ENCODE measurements at regions not wholly inside any gene's neighbourhood (a gene's known extent, or its start where the extent isn't known, plus 50 kb on each side); places are given as distances from the start of the nearest gene placed in this dataset.

DNA sequence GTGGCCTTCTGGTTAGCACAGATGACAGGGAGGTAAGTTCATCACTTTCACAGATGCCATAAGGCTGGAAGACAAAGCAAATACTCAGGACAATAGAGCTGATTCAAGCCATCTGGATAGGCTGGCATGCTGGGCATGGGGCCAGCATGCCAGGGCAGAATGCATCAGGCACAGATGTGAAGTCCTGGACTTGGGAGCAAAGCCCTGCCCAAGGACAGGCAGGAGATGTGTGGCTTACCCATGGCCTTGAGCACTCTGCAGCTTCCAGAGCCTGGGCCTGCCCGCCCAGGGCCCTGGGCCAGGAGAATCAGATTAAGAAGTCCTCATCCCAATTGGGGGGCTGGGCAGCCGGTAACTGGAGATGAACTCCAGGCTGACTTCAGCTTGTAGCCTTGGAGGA, 135.7 kb upstream of the ZC3H12A start:
- no peak overlapping the region for H3K27ac ChIP-seq
- TF ChIP-seq POLR2AphosphoS5 (IDR thresholded peaks at IDR 0.05; ENCODE audit: insufficient read depth in 1 of 2, low read depth in 1 of 2) = no peak
- TF ChIP-seq, protein P1, sequence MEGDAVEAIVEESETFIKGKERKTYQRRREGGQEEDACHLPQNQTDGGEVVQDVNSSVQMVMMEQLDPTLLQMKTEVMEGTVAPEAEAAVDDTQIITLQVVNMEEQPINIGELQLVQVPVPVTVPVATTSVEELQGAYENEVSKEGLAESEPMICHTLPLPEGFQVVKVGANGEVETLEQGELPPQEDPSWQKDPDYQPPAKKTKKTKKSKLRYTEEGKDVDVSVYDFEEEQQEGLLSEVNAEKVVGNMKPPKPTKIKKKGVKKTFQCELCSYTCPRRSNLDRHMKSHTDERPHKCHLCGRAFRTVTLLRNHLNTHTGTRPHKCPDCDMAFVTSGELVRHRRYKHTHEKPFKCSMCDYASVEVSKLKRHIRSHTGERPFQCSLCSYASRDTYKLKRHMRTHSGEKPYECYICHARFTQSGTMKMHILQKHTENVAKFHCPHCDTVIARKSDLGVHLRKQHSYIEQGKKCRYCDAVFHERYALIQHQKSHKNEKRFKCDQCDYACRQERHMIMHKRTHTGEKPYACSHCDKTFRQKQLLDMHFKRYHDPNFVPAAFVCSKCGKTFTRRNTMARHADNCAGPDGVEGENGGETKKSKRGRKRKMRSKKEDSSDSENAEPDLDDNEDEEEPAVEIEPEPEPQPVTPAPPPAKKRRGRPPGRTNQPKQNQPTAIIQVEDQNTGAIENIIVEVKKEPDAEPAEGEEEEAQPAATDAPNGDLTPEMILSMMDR (IDR thresholded peaks at IDR 0.05) = no peak
- no peak for TF ChIP-seq POLR2A (IDR thresholded peaks at IDR 0.05)
- no peak for DNase-seq (ENCODE audit: extremely low spot score in 2 of 2)
- no peaks in the 10 kb centered on the region for H3K36me3 ChIP-seq
- no peak overlapping the region for H3K4me3 ChIP-seq
- intact Hi-C loops (cut with DNase I) = no loop called here
- no peaks in the 10 kb centered on the region for H3K4me1 ChIP-seq
- H3K27me3 ChIP-seq = no peaks in the 10 kb centered on the region
- no peaks in the 10 kb centered on the region for H3K9me3 ChIP-seq

- TF ChIP-seq POLR2AphosphoS5 (IDR thresholded peaks at IDR 0.05; ENCODE audit: insufficient read depth in 1 of 2, low read depth in 1 of 2) = no peak
- DNase-seq (ENCODE audit: extremely low spot score in 2 of 2) = no peak
- H3K9me3 ChIP-seq = no peaks in the 10 kb centered on the region
- no peak overlapping the region for H3K27ac ChIP-seq
- no peaks in the 10 kb centered on the region for H3K4me1 ChIP-seq
- intact Hi-C loops (cut with DNase I) = no loop called here
- no peak overlapping the region for H3K4me3 ChIP-seq
- H3K36me3 ChIP-seq = no peaks in the 10 kb centered on the region
- H3K27me3 ChIP-seq = no peaks in the 10 kb centered on the region
Observed at GRCh38 chr1:37342736-37343135, 131.6 kb upstream of the ZC3H12A start.

- Histone ChIP-seq H3K36me3 (no peaks in the 10 kb centered on the region), H3K27me3 (no peaks in the 10 kb centered on the region), H3K9me3 (no peaks in the 10 kb centered on the region), H3K4me3 (no peak overlapping the region), H3K4me1 (no peaks in the 10 kb centered on the region), H3K27ac (no peak overlapping the region)
- TF ChIP-seq, protein P1 (IDR thresholded peaks at IDR 0.05) = no peak
- no peak for TF ChIP-seq POLR2AphosphoS5 (IDR thresholded peaks at IDR 0.05; ENCODE audit: insufficient read depth in 1 of 2, low read depth in 1 of 2)
- TF ChIP-seq POLR2A (IDR thresholded peaks at IDR 0.05) = no peak
- intact Hi-C loops (cut with DNase I) = no loop called here
- no peak for DNase-seq (ENCODE audit: extremely low spot score in 2 of 2)
Observed at GRCh38 chr1:37347104-37347649, 127.2 kb upstream of the ZC3H12A start.

DNA sequence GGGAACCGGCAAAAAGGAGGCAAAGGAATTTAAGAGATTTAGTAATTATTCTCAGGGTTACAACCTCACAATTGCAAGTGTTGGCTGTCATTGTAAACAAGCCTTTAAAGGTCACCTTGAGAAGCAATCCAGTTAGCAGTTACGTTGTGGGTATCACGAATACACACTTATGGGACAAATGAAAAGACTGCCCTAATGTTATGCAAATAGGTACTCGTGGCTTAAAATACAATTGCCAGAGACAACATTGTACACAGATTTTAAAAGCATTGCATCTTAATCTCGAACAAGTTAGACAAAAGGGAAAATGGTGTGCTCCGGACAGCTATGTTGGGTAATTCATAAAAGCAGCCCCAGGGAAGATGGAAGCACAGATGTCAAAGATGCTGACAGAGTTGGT, 120.5 kb upstream of the ZC3H12A start:
- no peak for DNase-seq (ENCODE audit: extremely low spot score in 2 of 2)
- no peak overlapping the region for H3K4me3 ChIP-seq
- H3K36me3 ChIP-seq = no peaks in the 10 kb centered on the region
- H3K27me3 ChIP-seq = no peaks in the 10 kb centered on the region
- no peaks in the 10 kb centered on the region for H3K4me1 ChIP-seq
- no peak overlapping the region for H3K27ac ChIP-seq
- intact Hi-C loops (cut with DNase I) = no loop called here
- TF ChIP-seq POLR2A (IDR thresholded peaks at IDR 0.05) (no peak), POLR2AphosphoS5 (IDR thresholded peaks at IDR 0.05; ENCODE audit: insufficient read depth in 1 of 2, low read depth in 1 of 2) (no peak)
- TF ChIP-seq, protein P1 (IDR thresholded peaks at IDR 0.05) = no peak
- no peaks in the 10 kb centered on the region for H3K9me3 ChIP-seq

DNA sequence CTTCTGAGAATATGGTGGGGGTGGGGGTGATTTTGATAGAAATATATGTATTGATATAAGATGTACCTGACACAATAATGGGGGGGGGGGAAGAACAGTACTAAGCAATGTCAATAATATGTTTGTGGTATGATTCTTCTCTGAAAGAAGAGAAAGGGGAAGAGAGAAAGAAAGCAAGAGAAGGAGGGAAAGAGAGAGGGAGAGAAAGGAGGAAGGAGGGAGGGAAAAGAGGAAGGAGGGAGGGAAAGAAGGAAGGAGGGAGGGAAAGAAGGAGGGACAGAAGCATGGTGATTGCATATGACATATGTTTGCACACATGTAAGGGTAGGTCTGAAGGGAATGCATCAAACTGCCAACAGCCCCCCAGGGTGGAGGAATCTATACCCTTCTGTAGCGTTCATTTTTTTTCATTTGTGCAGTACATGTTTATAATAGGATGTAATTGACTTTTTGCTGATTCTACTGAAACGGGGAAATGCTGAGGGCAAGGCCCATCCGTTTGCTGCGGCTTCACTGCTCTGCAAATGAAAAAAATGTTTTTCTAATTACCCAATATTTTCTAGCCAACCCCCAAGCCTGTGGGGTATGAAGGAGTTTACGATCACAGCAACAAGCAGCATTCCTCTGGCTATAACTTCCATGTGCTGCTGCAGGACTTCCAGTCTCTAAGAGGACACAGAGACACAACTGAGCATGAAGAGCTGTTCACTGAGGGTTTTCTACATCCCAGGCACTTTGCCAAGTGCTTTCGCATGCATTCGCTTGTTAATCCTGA, 119.3 kb upstream of the ZC3H12A start:
- TF ChIP-seq, protein P1 (IDR thresholded peaks at IDR 0.05) = no peak
- TF ChIP-seq POLR2AphosphoS5 (IDR thresholded peaks at IDR 0.05; ENCODE audit: insufficient read depth in 1 of 2, low read depth in 1 of 2) (no peak), POLR2A (IDR thresholded peaks at IDR 0.05) (no peak)
- no peak overlapping the region for H3K27ac ChIP-seq
- H3K4me3 ChIP-seq = no peak overlapping the region
- H3K9me3 ChIP-seq = no peaks in the 10 kb centered on the region
- H3K27me3 ChIP-seq = no peaks in the 10 kb centered on the region
- DNase-seq (ENCODE audit: extremely low spot score in 2 of 2) = no peak
- H3K36me3 ChIP-seq = no peaks in the 10 kb centered on the region
- intact Hi-C loops (cut with DNase I) = no loop called here
- H3K4me1 ChIP-seq = no peaks in the 10 kb centered on the region
